ENCODE measurements at regions not wholly inside any gene's neighbourhood (a gene's known extent, or its start where the extent isn't known, plus 50 kb on each side); places are given as distances from the start of the nearest gene placed in this dataset.

DNA sequence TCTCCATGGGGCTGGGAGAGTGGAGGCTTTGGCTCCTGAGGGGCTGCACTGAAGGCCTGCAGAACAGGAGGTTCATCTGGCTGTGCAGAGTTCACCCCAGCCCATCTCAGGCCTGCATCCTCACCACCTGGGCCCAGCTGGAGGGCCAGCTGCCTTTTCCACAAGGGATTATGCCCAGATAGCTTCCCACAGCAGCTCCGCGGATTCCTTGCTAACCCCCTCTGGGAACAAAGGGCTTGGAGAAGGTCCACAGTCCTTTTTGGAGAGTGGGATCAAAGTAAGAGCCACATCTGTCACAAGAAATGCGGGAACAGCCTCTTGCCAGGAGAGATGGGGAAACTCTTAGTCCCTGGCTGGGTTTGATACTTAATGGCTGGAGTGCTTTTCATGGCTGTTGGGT is 164.7 kb upstream of the RGMA start:
- Histone ChIP-seq H3K27me3 (ENCODE audit: control insufficient read depth, insufficient read depth, low read length) (no peaks in the 10 kb centered on the region), H3K4me3 (ENCODE audit: low read length) (no peak overlapping the region), H3K9ac (ENCODE audit: low read length) (no peak overlapping the region), H3K36me3 (ENCODE audit: control insufficient read depth, insufficient read depth, low read length) (no peaks in the 10 kb centered on the region), H3K9me3 (ENCODE audit: control insufficient read depth, low read length) (no peaks in the 10 kb centered on the region), H3K4me1 (ENCODE audit: control insufficient read depth, insufficient read depth, low read length) (no peaks in the 10 kb centered on the region)

DNA sequence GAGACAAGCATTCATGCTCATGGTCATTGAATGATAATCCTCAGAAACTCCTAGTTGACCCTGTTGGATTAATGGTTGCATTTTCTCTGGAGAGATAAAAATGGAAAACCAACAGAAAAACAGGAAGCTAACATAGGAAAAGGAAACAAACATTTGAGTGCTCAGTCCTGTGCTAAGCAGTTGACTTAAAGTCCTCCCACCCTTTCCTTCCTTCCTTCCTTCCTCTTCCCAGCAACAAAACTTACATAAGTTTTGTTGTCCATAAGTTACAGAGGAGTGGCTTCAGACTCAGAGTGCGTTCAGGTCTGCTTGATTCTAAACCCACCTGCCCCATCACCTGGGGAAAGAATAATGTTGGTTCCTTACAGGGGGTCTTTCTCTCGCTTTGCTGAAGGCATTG is 163.8 kb upstream of the RGMA start:
- Histone ChIP-seq H3K4me3 (ENCODE audit: low read length) (no peak overlapping the region), H3K9ac (ENCODE audit: low read length) (no peak overlapping the region), H3K27me3 (ENCODE audit: control insufficient read depth, insufficient read depth, low read length) (no peaks in the 10 kb centered on the region), H3K9me3 (ENCODE audit: control insufficient read depth, low read length) (no peaks in the 10 kb centered on the region), H3K36me3 (ENCODE audit: control insufficient read depth, insufficient read depth, low read length) (no peaks in the 10 kb centered on the region), H3K4me1 (ENCODE audit: control insufficient read depth, insufficient read depth, low read length) (no peaks in the 10 kb centered on the region)

GRCh38 chr15:93250950-93251349 is 161.9 kb upstream of the RGMA start:
- no peaks in the 10 kb centered on the region for H3K9me3 ChIP-seq (ENCODE audit: control insufficient read depth, low read length)
- H3K9ac ChIP-seq (ENCODE audit: low read length), result no peak overlapping the region
- no peaks in the 10 kb centered on the region for H3K4me1 ChIP-seq (ENCODE audit: control insufficient read depth, insufficient read depth, low read length)
- no peaks in the 10 kb centered on the region for H3K36me3 ChIP-seq (ENCODE audit: control insufficient read depth, insufficient read depth, low read length)
- H3K27me3 ChIP-seq (ENCODE audit: control insufficient read depth, insufficient read depth, low read length), result no peaks in the 10 kb centered on the region
- no peak overlapping the region for H3K4me3 ChIP-seq (ENCODE audit: low read length)

- Histone ChIP-seq H3K4me1 (ENCODE audit: control insufficient read depth, insufficient read depth, low read length) (no peaks in the 10 kb centered on the region), H3K27me3 (ENCODE audit: control insufficient read depth, insufficient read depth, low read length) (no peaks in the 10 kb centered on the region), H3K36me3 (ENCODE audit: control insufficient read depth, insufficient read depth, low read length) (no peaks in the 10 kb centered on the region), H3K9ac (ENCODE audit: low read length) (no peak overlapping the region), H3K4me3 (ENCODE audit: low read length) (no peak overlapping the region), H3K9me3 (ENCODE audit: control insufficient read depth, low read length) (no peaks in the 10 kb centered on the region)
Observed at GRCh38 chr15:93250209-93250608, 161.2 kb upstream of the RGMA start.

GRCh38 chr15:93249623-93250022 is 160.6 kb upstream of the RGMA start:
- Histone ChIP-seq H3K4me1 (ENCODE audit: control insufficient read depth, insufficient read depth, low read length) (no peaks in the 10 kb centered on the region), H3K9me3 (ENCODE audit: control insufficient read depth, low read length) (no peaks in the 10 kb centered on the region), H3K36me3 (ENCODE audit: control insufficient read depth, insufficient read depth, low read length) (no peaks in the 10 kb centered on the region), H3K27me3 (ENCODE audit: control insufficient read depth, insufficient read depth, low read length) (no peaks in the 10 kb centered on the region), H3K9ac (ENCODE audit: low read length) (no peak overlapping the region), H3K4me3 (ENCODE audit: low read length) (no peak overlapping the region)

DNA sequence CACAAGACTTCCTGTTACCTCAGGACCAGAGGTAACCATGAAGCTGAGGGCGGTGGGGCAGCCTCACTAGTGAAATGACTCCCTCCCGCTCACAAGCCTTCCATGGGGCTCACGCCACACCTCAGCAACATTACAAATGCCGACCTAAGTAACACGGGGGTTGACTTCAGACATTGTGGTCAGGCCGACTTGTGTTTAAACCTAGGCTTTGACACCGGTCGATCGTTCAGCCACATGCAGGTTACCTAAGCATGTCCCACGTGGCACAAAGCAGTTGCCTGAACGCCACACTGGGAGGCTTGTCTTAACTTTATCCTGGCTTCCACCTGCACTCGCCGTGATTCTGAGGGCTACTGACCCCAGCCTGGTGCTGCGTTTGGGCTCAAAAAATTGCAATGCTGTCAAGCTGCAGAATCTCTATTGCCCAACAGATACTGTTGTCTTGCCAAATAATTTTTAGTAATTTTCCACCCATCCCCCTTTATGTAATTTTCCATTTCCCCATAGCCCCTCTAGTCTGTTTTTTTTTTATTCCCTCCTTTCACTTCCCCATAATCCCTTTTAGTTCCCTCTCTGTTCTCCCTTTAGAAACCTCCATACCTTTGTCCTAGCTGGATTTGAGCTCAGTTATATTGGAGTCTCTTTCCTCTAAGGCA is 158.6 kb upstream of the RGMA start:
- Histone ChIP-seq H3K4me3 (ENCODE audit: low read length) (no peak overlapping the region), H3K4me1 (ENCODE audit: control insufficient read depth, insufficient read depth, low read length) (no peaks in the 10 kb centered on the region), H3K36me3 (ENCODE audit: control insufficient read depth, insufficient read depth, low read length) (no peaks in the 10 kb centered on the region), H3K27me3 (ENCODE audit: control insufficient read depth, insufficient read depth, low read length) (no peaks in the 10 kb centered on the region), H3K9ac (ENCODE audit: low read length) (no peak overlapping the region), H3K9me3 (ENCODE audit: control insufficient read depth, low read length) (no peaks in the 10 kb centered on the region)

DNA sequence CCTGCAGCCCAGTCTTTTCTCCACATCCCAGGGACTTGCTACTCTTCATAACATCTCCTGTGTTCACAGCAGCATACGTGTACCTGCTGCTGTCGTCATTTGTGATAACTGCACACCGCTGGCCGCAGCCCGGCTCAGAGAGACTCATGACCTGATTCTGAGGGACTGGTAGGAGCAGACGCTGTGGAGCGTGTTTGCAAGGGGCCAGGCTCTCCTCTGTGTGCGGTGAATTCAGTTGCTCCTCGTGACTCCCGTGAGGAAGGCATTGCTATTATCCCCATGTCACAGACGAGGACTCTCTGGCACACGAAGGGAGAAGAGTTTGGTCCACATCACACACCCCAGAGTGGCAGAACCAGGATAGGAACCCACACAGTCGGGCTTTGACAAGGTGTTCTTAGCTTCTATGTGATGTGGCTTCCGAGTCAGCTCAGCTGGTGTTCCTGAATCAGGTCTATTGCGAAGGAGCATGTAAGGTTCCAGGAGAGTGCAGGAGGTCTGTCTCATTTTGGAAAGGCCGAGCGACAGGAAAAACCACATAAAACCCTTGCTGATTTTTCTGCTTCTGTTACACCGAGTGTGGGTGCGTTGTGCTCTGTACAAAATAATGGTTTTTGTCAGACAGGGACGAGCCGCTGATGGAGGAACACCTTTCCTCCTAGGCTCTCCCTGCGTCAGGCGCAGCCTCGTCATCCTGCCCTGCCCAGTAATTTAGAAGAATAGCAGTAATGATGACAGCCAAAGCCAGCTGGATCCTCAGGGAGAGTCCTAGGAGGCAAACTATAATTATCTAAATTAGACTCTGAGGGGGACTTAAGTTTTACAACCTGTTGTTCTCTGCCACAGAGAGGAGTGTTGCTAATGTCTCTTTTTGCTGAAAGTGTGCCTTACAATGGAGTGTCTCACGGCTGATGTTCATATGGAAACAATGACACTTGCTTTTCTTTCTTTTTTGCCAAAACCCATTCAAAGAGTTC is 157.5 kb upstream of the RGMA start:
- Histone ChIP-seq H3K9ac (ENCODE audit: low read length) (no peak overlapping the region), H3K4me1 (ENCODE audit: control insufficient read depth, insufficient read depth, low read length) (no peaks in the 10 kb centered on the region), H3K4me3 (ENCODE audit: low read length) (no peak overlapping the region), H3K9me3 (ENCODE audit: control insufficient read depth, low read length) (no peaks in the 10 kb centered on the region), H3K36me3 (ENCODE audit: control insufficient read depth, insufficient read depth, low read length) (no peaks in the 10 kb centered on the region), H3K27me3 (ENCODE audit: control insufficient read depth, insufficient read depth, low read length) (no peaks in the 10 kb centered on the region)

DNA sequence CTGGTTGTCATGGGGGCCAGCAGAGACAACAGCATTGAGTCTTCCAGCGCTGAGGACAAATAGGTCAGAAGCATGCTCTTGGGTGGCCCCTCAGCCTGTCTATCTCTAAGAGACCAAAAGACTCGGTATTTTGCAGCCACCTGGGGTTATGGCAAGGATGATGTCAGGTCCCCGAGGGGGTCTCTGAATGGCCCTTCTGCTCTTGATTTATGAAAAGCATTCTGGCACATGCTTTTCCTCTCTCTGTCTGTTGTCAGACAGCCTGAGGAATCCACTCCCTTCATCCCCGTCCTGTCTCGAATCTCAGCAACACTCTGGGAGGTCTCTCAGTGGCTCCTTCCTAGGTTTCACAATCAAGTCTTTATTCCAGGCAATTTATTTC is 156.6 kb upstream of the RGMA start:
- Histone ChIP-seq H3K9ac (ENCODE audit: low read length) (no peak overlapping the region), H3K9me3 (ENCODE audit: control insufficient read depth, low read length) (no peaks in the 10 kb centered on the region), H3K36me3 (ENCODE audit: control insufficient read depth, insufficient read depth, low read length) (no peaks in the 10 kb centered on the region), H3K27me3 (ENCODE audit: control insufficient read depth, insufficient read depth, low read length) (no peaks in the 10 kb centered on the region), H3K4me1 (ENCODE audit: control insufficient read depth, insufficient read depth, low read length) (no peaks in the 10 kb centered on the region), H3K4me3 (ENCODE audit: low read length) (no peak overlapping the region)

GRCh38 chr15:93244696-93245660 is 156.0 kb upstream of the RGMA start:
- no peaks in the 10 kb centered on the region for H3K27me3 ChIP-seq (ENCODE audit: control insufficient read depth, insufficient read depth, low read length)
- H3K4me1 ChIP-seq (ENCODE audit: control insufficient read depth, insufficient read depth, low read length), result no peaks in the 10 kb centered on the region
- H3K9me3 ChIP-seq (ENCODE audit: control insufficient read depth, low read length), result no peaks in the 10 kb centered on the region
- H3K4me3 ChIP-seq (ENCODE audit: low read length), result no peak overlapping the region
- no peak overlapping the region for H3K9ac ChIP-seq (ENCODE audit: low read length)
- H3K36me3 ChIP-seq (ENCODE audit: control insufficient read depth, insufficient read depth, low read length), result no peaks in the 10 kb centered on the region

DNA sequence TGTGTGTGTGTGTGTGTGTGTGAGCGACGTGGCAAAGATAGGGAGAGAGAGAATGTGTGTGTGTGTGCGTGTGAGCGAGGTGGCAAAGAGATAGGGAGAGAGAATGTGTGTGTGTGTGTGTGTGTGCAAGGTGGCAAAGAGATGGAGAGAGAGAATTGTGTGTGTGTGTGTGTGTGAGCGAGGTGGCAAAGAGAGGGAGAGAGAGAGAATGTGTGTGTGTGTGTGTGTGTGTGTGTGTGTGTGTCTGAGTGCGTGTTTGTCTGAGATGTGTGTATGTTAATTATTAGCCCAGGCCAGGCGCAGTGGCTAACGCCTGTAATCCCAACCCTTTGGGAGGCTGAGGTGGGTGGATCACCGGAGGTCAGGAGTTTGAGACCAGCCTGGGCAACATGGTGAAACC is 154.6 kb upstream of the RGMA start:
- no peaks in the 10 kb centered on the region for H3K36me3 ChIP-seq (ENCODE audit: control insufficient read depth, insufficient read depth, low read length)
- no peaks in the 10 kb centered on the region for H3K9me3 ChIP-seq (ENCODE audit: control insufficient read depth, low read length)
- no peaks in the 10 kb centered on the region for H3K4me1 ChIP-seq (ENCODE audit: control insufficient read depth, insufficient read depth, low read length)
- no peak overlapping the region for H3K9ac ChIP-seq (ENCODE audit: low read length)
- no peak overlapping the region for H3K4me3 ChIP-seq (ENCODE audit: low read length)
- H3K27me3 ChIP-seq (ENCODE audit: control insufficient read depth, insufficient read depth, low read length), result no peaks in the 10 kb centered on the region

DNA sequence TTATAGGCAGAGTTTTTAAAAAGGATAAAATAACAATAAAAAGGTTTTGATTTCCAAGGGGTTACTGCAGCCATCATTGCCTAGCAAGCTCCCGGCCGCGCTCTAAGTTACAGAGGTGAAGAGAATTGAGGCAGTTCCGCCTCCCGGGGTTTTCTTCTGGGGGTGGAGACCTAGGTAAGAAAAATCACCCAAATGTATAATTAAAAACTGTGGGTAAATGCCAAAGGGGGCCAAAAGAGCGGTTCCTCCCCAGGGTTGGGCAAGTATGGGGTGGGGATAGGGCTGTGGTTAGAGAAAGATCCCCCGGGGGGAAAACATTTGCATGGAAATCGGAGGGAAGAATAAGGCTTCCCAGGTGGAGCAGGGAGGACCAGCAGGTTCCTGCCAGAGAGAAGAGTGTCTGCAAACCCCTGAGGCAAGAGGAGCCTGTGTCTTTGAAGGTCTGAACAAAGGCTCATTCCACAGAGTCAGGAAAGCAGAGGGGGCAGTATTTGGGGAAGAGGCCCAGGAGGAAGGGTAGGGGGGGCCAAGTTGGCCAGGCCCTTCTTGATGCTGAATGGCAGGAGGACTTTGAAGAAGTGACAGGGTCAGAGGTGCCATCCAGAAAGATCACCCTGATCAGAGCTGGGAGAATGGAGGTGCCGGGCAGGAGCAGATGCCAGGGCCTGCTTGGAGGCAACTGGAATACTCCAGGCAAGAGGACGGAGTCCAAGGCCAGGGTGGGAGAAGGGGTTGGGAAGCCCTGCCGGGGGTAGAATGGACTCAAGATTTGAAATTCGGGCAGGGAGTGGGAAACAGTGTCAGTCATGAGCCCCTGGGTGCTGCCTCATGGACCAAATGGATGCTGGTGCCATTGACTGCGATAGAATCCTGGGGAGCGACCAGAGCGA is 152.9 kb upstream of the RGMA start:
- Histone ChIP-seq H3K4me3 (ENCODE audit: low read length) (no peak overlapping the region), H3K9ac (ENCODE audit: low read length) (no peak overlapping the region), H3K27me3 (ENCODE audit: control insufficient read depth, insufficient read depth, low read length) (no peaks in the 10 kb centered on the region), H3K4me1 (ENCODE audit: control insufficient read depth, insufficient read depth, low read length) (no peaks in the 10 kb centered on the region), H3K9me3 (ENCODE audit: control insufficient read depth, low read length) (no peaks in the 10 kb centered on the region), H3K36me3 (ENCODE audit: control insufficient read depth, insufficient read depth, low read length) (no peaks in the 10 kb centered on the region)

All from mucosa of stomach (tissue), 1 donor.